Neuronal stem cell (in vitro differentiated cells): ENCODE measurements at regions not wholly inside any gene's neighbourhood (a gene's known extent, or its start where the extent isn't known, plus 50 kb on each side); places are given as distances from the start of the nearest gene placed in this dataset.

Source experiments
- DNase-seq: peaks from one replicate; pipeline ENCODE4 v3.0.0-alpha.2; 2013; ENCODE audit warnings: low spot score
- H2AFZ ChIP-seq: one replicate; pipeline ENCODE4 v1.6.1; 2013; ENCODE audit warnings: mild to moderate bottlenecking, low read length, inconsistent platforms
- H2AK5ac ChIP-seq: 2 replicates; pipeline ENCODE4 v1.6.1; 2013; ENCODE audit warnings: low read depth, mild to moderate bottlenecking, inconsistent platforms, low read length, moderate library complexity, mixed read lengths
- H2BK120ac ChIP-seq: 2 replicates; pipeline ENCODE4 v1.6.1; 2013; ENCODE audit warnings: low read depth, mild to moderate bottlenecking, inconsistent platforms, low read length, moderate library complexity, mixed read lengths
- H2BK12ac ChIP-seq: one replicate; pipeline ENCODE4 v1.6.1; 2013; ENCODE audit warnings: low read length, inconsistent platforms
- H2BK15ac ChIP-seq: 2 replicates; pipeline ENCODE4 v1.6.1; 2013; ENCODE audit warnings: mild to moderate bottlenecking, low read length, inconsistent platforms, mixed read lengths
- H2BK5ac ChIP-seq: one replicate; pipeline ENCODE4 v1.6.1; 2013; ENCODE audit warnings: inconsistent platforms, mild to moderate bottlenecking, low read length, moderate library complexity
- H3K14ac ChIP-seq: one replicate; pipeline ENCODE4 v1.6.1; 2013; ENCODE audit warnings: low read length, inconsistent platforms
- H3K18ac ChIP-seq: 2 replicates; pipeline ENCODE4 v1.6.1; 2013; ENCODE audit warnings: low read length, inconsistent platforms
- H3K23ac ChIP-seq: 2 replicates; pipeline ENCODE4 v1.6.1; 2013; ENCODE audit warnings: low read depth, mild to moderate bottlenecking, mixed read lengths, low read length, inconsistent platforms; ENCODE audit not compliant: poor library complexity
- H3K27ac ChIP-seq: replicated peaks from 3 replicates; pipeline ENCODE4 v1.5.1; 2013; ENCODE audit warnings: low read length, inconsistent platforms
- H3K27me3 ChIP-seq, 3 experiments: 2 replicates each; pipeline ENCODE4 v1.6.1; 2013; ENCODE audit warnings: low read length in 3 of 3, mild to moderate bottlenecking in 2 of 3, inconsistent platforms in 1 of 3, low read depth in 1 of 3, mixed read lengths in 1 of 3, moderate library complexity in 1 of 3; ENCODE audit not compliant: control insufficient read depth in 3 of 3, insufficient read depth in 3 of 3
- H3K36me3 ChIP-seq, 2 donors: replicated peaks in 1 of 2; 2 replicates each; pipeline ENCODE4 v1.6.1; 2013; ENCODE audit warnings: low read length in 2 of 2; ENCODE audit not compliant: control insufficient read depth in 2 of 2, insufficient read depth in 2 of 2
- H3K4ac ChIP-seq: 2 replicates; pipeline ENCODE4 v1.6.1; 2013; ENCODE audit warnings: inconsistent platforms, mild to moderate bottlenecking, low read length, moderate library complexity
- H3K4me1 ChIP-seq, 2 donors: 1 replicate in 1 of 2; 2 replicates in 1 of 2; pipeline ENCODE4 v1.6.1; 2013; ENCODE audit warnings: low read length in 2 of 2, low read depth in 1 of 2; ENCODE audit not compliant: control insufficient read depth in 2 of 2, insufficient read depth in 1 of 2
- H3K4me2 ChIP-seq: one replicate; pipeline ENCODE4 v1.6.1; 2013; ENCODE audit warnings: mild to moderate bottlenecking, low read length, inconsistent platforms; ENCODE audit not compliant: insufficient read depth, poor library complexity, severe bottlenecking
- H3K4me3 ChIP-seq, 2 donors: 2 replicates each; pipeline ENCODE4 v1.5.1; 2013; ENCODE audit warnings: low read length in 2 of 2, mild to moderate bottlenecking in 2 of 2, inconsistent platforms in 1 of 2, moderate library complexity in 1 of 2
- H3K79me1 ChIP-seq: one replicate; pipeline ENCODE4 v1.6.1; 2013; ENCODE audit warnings: low read depth, mild to moderate bottlenecking, inconsistent platforms, low read length, moderate library complexity
- H3K9ac ChIP-seq: one replicate; pipeline ENCODE4 v1.6.1; 2013; ENCODE audit warnings: mild to moderate bottlenecking, low read depth, low read length, inconsistent platforms; ENCODE audit not compliant: poor library complexity
- H3K9me3 ChIP-seq, 2 donors: replicated peaks in 1 of 2; 2 replicates each; pipeline versions ENCODE3 to v1.6.1; 2013; ENCODE audit warnings: low read length in 2 of 2, mild to moderate bottlenecking in 2 of 2, inconsistent platforms in 1 of 2, low read depth in 1 of 2, mixed read lengths in 1 of 2, moderate library complexity in 1 of 2; ENCODE audit not compliant: control insufficient read depth in 2 of 2, insufficient read depth in 1 of 2
- H4K8ac ChIP-seq: one replicate; pipeline ENCODE4 v1.6.1; 2013; ENCODE audit warnings: low read depth, mild to moderate bottlenecking, inconsistent platforms, low read length, moderate library complexity
- H4K91ac ChIP-seq: one replicate; pipeline ENCODE4 v1.6.1; 2013; ENCODE audit warnings: low read length, low read depth, mild to moderate bottlenecking, inconsistent platforms; ENCODE audit not compliant: poor library complexity
- WGBS, 2 donors: extraction: QIAGEN DNeasy Blood & Tissue Kit; methylation state at CpG; one replicate each; pipeline ENCODE4 v1.1.7; 2013; ENCODE audit warnings: missing lambda C conversion rate in 2 of 2, mixed read lengths in 1 of 2; ENCODE audit not compliant: insufficient read length in 2 of 2, insufficient replicate concordance in 1 of 2; ENCODE audit errors: extremely low coverage in 2 of 2; 5-methylcytosine and 5-hydroxymethylcytosine counted together

- Histone ChIP-seq H3K4me1 (no peaks in the 10 kb centered on the region), H3K18ac (no peak overlapping the region), H4K8ac (no peak overlapping the region), H4K91ac (no peak overlapping the region), H2AK5ac (no peak overlapping the region), H3K4ac (no peak overlapping the region), H3K9me3 (no peaks in the 10 kb centered on the region), H3K79me1 (no peaks in the 10 kb centered on the region), H3K36me3 (no peaks in the 10 kb centered on the region), H2BK15ac (no peak overlapping the region), H3K4me2 (no peak overlapping the region), H3K23ac (no peak overlapping the region), H2BK12ac (no peak overlapping the region), H3K9ac (no peak overlapping the region), H3K14ac (no peak overlapping the region), H3K27ac (no peak overlapping the region), H3K4me3 (no peak overlapping the region), H3K27me3 (no peaks in the 10 kb centered on the region), H2AFZ (no peak overlapping the region), H2BK120ac (no peak overlapping the region), H2BK5ac (no peak overlapping the region)
- DNase-seq, result no peak
Observed at GRCh38 chr2:18290386-18290785, 270.1 kb downstream of the RDH14 start.

GRCh38 chr2:18286897-18287296 lies 273.6 kb downstream of the RDH14 start:
- no peak overlapping the region for H2AK5ac ChIP-seq

GRCh38 chr2:18284331-18284730 lies 276.1 kb downstream of the RDH14 start:
- Histone ChIP-seq H3K4me2 (no peak overlapping the region), H3K4ac (no peak overlapping the region), H2BK5ac (no peak overlapping the region), H2AK5ac (no peak overlapping the region), H2AFZ (no peak overlapping the region), H3K9ac (no peak overlapping the region), H2BK15ac (no peak overlapping the region), H2BK12ac (no peak overlapping the region), H3K27me3 (no peaks in the 10 kb centered on the region), H3K18ac (no peak overlapping the region), H3K14ac (no peak overlapping the region), H4K91ac (no peak overlapping the region), H3K4me1 (no peaks in the 10 kb centered on the region), H3K36me3 (no peaks in the 10 kb centered on the region), H3K4me3 (no peak overlapping the region), H4K8ac (no peak overlapping the region), H3K27ac (no peak overlapping the region), H2BK120ac (no peak overlapping the region), H3K23ac (no peak overlapping the region), H3K79me1 (no peaks in the 10 kb centered on the region), H3K9me3 (peaks cover 0 to 2% of the 10 kb centered on the region in 2 donors)
- no CpG with 5 or more reads among the region's 4 CpGs for WGBS, 2 donors
- no peak for DNase-seq

More at GRCh38 chr2:18286897-18287296, 273.6 kb downstream of the RDH14 start:
- H3K4me2 ChIP-seq, result no peak overlapping the region
- no peak overlapping the region for H2BK120ac ChIP-seq
- H3K4me1 ChIP-seq, result no peaks in the 10 kb centered on the region
- H4K8ac ChIP-seq, result no peak overlapping the region
- no peak overlapping the region for H3K4ac ChIP-seq
- H2BK15ac ChIP-seq, result no peak overlapping the region
- H2BK12ac ChIP-seq, result no peak overlapping the region
- H3K79me1 ChIP-seq, result no peaks in the 10 kb centered on the region
- H2BK5ac ChIP-seq, result no peak overlapping the region
- no peaks in the 10 kb centered on the region for H3K27me3 ChIP-seq
- H3K18ac ChIP-seq, result no peak overlapping the region
- H2AFZ ChIP-seq, result no peak overlapping the region
- peaks cover 0 to 1% of the 10 kb centered on the region in 2 donors for H3K9me3 ChIP-seq
- DNase-seq, result no peak
- H4K91ac ChIP-seq, result no peak overlapping the region
- no peak overlapping the region for H3K27ac ChIP-seq
- H3K4me3 ChIP-seq, result no peak overlapping the region
- H3K14ac ChIP-seq, result no peak overlapping the region
- no peaks in the 10 kb centered on the region for H3K36me3 ChIP-seq
- no peak overlapping the region for H3K23ac ChIP-seq
- no peak overlapping the region for H3K9ac ChIP-seq

- Histone ChIP-seq H3K79me1 (no peaks in the 10 kb centered on the region), H2BK5ac (no peak overlapping the region), H3K9me3 (peaks cover 0 to 2% of the 10 kb centered on the region in 2 donors), H2BK12ac (no peak overlapping the region), H3K4ac (no peak overlapping the region), H2AFZ (no peak overlapping the region), H2BK15ac (no peak overlapping the region), H3K14ac (no peak overlapping the region), H3K4me1 (no peaks in the 10 kb centered on the region), H3K9ac (no peak overlapping the region), H4K8ac (no peak overlapping the region), H3K4me3 (no peak overlapping the region), H2AK5ac (no peak overlapping the region), H4K91ac (no peak overlapping the region), H3K4me2 (no peak overlapping the region), H3K18ac (no peak overlapping the region), H3K27ac (no peak overlapping the region), H3K36me3 (no peaks in the 10 kb centered on the region), H3K23ac (no peak overlapping the region), H2BK120ac (no peak overlapping the region), H3K27me3 (no peaks in the 10 kb centered on the region)
- no peak for DNase-seq
Observed at GRCh38 chr2:18282026-18282425, 278.4 kb downstream of the RDH14 start.
